Stimulated activated CD4-positive, alpha-beta T cell treated with anti-CD3 and anti-CD28 coated beads, TNF-alpha, amount 100 ng/mL, for 48 hours (primary cell): ENCODE measurements at regions not wholly inside any gene's neighbourhood (a gene's known extent, or its start where the extent isn't known, plus 50 kb on each side); places are given as distances from the start of the nearest gene placed in this dataset.

Experiments
- DNase-seq, 3 donors: peaks; one replicate each; pipeline ENCODE4 v3.0.0-alpha.2; 2020; ENCODE audit warnings: low read depth in 3 of 3

DNA sequence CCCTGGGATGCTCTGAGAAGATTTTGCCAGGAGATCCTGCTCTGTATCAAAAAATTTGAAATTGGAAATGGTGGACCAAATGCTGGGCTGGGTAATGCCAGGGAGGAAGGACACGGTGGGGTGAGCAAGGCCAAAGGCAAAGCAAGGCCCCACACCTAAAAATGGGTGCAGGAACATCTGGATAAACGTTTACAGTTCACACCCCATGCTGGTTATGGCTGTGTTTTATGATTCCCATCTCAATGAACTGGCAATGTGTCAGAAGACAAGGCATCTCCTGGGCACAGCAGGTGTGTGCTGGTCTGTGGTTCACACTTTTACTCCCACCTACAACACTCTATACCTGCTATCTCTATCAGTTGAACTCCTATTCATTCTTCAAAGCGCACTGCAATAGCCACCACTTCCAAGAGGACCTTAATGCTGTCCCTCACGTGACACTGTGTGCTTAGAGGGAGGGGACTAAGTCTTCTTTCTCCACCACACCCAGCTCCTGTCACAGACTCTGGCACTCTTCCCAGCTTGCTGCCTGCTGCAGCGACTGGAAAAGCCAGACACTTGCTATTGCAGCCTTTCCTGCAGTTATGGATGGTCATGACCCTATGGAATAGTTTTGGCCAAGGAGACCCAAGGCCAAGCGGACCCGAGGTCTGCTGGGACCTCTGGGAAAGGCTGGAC lies 277.5 kb downstream of the CTTN start:
- no peak for DNase-seq

DNA sequence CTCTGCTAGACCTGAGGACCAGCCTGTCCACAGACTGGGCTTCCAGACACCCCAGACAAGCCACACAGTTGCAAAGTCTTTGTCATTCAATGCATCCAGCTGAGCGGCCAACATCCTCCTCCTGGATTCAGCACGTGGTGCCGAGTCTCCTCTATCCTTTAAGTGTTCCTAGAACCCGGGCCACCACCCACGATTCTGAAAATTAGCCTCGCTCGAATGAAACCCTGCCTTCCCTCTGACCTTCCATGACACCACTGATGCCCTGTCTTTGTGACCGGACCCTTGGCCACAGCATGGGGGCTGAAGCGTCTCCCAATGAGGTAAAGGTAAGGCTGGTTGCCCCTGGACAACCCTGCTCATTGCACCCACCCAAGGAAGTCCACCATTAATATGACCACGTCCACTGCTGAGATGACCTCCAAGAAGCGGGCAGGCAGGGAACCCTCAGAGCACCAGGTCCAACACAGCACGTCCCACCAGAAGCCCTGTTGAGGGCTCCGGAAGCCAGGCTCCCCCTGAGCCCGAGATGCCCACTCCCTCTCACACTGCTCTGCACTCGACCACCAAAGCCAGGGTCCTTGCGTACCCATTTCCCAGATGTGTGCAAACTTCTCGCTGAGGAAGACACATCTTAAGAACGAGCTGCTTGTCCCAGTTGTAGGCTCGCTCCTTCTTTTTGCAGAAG lies 279.0 kb downstream of the CTTN start:
- DNase-seq = no peak

DNA sequence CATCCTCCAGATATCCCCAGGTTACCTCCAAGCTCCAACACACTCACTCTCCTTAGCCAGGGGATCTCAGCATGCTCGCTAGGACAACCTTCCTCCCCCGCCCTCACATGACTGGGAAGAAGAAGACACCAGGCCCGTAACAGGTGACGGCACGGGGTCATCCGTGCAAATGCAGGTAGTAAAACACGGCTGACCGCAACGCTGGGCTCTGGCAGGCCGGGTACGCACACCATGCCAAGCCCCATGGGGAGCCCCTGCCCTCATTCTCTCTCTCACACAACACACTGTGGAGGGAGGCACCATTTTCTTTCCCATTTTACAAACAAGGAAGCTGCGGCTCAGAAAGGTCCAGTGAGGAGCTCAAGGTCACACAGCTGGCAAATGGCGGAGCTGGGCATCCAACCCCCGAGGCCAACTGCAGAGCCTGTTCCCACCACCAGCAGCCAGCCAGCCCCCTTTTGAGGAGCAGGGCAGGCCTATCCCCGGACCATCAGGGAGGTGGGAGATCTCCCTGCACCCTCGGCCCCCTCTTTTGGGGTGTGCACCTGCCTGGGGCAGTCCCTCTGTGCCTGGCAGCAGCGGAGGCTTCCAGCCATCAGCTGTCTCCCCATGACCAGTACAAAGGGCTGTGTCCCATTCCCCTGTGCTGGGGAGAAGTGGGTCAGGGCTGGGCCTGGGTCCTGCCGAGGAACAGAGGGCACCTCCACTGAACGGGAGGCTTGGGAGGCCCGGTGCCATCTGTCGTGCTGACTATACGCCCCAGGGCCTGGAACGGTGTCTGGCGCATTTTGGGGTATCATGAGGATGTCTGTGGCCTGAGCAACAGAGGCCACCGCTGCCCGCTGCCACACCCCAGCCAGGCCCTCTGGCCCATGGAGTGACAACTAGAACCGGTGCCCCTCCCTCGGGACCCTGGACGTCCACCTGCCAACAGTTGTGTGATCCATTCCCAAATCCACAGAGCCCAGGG lies 280.9 kb downstream of the CTTN start:
- no peak for DNase-seq

DNA sequence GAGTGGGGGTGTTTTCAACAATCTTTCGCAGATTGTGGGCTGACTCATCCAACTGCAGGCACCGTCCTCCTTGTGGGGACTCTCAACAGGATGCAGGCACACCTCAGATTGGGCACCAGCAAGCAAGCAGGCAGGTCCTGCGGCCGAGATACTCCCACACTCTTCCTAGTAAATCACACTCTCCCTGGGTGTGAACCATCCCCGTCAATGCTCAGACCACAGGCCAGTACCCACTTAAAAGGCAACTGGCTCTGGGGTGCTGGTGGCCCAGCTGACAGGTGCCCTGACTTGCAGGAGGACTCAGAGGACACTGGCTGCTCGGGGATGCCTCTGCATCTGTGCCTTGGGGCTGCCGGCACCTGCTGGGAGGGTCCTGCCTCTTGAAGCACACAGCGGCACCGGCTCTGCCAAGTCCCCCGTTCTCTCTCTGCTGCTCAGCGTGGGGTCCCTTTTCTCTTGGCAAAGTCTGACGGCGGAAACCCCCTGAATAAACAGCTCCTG lies 282.5 kb downstream of the CTTN start:
- peak in 1 of 3 donors; percentile 12 for DNase-seq

DNA sequence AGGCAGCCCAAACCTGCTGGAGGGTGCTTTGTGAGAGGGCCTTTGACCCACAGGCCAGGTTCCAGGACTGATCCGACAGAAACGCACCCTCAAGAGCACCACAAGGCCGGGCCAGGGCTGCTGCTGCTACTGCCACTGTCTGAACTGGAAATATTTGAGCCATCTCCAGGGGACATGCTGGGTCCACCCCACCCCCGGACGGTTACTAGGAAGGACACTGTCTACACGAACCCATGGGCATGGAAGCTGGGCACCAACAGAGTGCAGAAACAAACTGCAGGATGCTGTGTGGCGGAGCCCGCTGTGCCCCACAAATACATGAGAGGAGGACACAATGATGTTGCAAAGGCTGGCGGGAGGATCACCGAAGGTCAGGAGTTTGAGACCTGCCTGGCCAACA lies 283.7 kb downstream of the CTTN start:
- no peak for DNase-seq

DNA sequence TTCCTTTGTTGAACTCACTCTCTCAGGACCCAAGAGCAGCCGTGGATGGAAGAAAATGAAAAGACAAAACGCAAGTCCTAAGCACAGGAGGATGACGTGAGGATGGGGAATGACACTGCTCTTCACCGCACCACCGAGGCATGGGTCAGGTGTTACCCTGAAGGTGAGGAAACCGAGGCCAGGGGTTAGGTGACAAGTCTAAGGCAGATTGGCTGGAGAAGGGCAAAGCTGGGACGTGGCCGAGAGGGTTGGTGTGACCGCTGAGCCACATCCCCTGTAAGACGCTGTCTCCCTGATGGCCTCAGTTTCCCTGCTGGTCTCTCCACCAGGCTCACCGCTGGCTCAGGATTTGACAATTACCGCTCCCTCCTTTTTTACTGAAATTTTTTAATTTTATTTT lies 284.4 kb downstream of the CTTN start:
- DNase-seq = no peak

DNA sequence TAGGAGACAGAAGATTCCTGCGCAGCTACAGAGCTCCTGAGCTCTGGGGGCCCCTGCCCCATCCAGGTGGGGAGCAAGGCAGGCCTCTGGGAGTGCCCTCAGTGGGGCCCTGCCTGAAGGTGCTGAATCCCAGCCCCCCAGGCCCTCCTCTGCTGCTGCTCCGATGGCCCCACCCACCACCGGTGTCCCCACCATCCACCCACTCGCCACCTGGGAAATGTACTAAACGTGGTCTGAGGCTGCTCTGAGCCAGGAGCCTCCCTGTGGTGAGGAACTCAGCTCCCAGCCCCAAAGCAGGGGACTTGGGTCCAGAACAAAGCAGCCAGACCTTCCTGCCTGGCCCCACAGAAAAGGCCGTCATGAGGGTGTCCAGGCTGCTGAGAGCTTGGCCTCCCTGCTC lies 289.4 kb downstream of the CTTN start:
- DNase-seq = no peak

DNA sequence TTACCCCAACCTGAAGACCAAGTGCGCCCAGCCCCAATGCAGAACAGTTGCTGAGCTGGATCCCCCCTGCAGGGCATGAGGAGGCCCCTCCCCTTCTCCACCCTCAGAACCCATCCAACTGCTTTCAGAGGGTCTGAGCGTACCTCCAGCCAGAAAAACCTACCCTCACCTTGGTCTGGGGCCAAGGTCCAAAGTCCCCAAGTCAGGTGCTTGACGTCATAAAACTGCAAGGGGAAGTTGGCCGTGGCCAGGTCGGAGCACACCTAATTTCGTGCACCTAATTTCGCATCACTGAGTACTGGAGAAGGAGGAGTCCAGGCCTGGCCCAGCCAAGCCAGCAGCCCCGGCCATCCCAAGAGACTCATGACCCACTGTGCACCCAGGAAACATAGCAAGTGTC lies 289.8 kb downstream of the CTTN start:
- DNase-seq = no peak

DNA sequence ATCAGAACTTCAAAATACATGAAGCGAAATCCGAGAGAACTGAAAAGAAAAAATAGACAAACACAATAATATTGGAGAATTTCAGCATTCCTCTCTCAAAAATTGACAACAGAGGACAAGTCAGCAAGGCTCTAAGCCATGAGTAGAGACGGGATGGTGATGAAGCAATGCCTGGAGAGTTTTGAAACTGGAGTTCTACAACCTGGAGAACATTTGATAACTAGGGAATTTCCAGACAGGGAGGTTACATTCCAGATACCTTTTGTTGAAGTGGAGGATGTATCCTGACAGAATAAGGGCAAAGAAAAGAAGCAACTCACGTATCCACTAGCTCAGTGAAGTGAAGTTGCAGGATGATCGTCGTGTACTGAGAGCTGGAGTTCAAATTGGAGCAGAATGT lies 291.4 kb downstream of the CTTN start:
- no peak for DNase-seq

DNA sequence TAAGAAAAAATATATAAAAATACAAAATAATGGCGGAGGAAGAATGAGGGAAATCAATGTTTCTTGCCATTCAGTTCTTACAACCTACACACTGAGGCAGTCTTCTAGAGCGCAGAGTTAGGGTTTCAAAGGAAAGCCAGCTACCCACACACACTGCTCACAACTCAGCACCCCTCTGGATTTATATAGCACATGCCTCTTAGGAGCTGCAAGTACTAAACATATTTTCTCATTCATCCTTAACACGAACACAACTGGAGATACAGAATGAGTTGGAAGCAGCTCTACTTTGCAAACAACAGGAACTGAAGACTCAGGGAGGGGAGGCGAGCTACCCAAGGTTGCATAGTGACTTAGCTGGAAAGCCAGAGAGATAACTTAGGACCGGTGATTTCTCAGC lies 293.8 kb downstream of the CTTN start:
- DNase-seq = no peak

DNA sequence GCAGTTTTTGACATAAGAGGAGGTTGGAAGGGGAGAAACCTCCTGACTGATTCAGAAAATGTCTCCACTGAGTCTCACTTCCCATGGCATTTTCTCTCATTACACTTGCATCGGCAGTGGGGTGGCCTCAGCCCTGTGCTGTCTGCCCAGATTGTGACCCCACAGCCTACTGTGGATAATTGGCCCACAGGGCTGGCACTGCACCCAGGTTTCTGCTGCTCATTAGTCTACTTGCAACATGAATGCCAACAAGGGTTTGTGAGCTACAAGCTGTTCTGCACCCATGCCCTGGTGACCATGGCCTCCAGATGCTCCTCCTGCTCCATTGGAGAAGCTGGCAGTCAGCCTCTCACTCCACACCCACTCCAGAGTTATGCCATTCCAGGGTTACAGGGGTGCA lies 296.0 kb downstream of the CTTN start:
- no peak for DNase-seq

DNA sequence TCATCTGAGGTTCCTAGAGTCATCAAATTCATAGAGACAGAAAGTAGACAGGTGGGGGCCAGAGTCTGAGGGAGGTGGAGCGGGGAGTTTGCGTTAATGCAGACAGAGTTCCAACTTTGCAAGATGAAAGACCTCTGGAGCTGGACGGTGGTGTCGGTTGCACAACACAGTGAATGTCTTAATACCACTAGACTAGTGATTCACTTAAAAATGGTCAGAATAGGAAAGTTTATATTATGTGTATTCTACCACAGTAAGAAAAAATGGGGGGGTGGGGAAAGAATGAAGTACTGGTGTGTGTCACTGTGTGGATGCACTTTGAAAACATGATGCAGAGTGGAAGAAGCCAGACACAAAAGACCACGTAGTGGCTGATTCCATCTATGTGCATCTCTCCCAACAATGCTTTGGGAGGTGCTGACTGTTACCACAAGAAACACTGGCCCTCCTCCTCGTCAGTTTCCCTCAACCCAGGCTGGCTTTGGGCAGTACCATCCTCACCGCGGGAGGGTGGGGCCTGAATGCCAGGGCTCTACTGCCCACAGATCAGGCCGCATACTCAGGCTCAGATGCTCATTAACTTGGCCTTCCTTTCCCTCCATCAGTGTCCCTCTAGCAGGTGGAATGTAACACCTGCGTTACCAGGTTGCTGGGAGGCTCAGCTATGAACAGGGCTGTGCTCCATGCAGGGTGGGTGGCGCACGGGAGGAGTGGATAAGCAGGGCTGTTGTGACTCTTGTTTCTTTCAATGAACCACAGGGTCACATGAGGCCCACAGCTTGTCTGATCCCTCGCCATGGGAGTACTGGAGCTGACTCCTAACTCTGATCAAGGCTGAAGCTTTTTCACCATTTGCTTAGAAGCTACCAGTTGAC lies 297.0 kb downstream of the CTTN start:
- DNase-seq = no peak

DNA sequence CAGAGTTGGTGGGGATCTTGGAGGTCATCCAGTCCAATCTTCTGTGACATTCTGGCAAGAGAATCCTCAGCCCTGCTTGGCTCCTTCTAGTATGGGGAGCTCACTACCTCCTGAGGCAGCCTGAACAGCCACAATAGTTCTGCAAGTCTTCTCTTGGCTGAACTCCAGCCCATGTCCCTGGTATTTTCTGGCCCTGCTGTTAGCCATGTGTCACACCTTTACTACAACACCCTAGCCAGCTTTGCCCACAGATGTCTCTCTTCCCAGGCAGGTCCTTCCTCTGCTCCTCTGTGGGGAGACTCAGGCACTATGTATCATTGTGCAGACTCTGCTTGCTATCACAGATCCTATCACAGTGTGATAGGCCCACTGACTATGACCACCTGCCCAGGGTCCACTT lies 297.7 kb downstream of the CTTN start:
- DNase-seq = no peak

DNA sequence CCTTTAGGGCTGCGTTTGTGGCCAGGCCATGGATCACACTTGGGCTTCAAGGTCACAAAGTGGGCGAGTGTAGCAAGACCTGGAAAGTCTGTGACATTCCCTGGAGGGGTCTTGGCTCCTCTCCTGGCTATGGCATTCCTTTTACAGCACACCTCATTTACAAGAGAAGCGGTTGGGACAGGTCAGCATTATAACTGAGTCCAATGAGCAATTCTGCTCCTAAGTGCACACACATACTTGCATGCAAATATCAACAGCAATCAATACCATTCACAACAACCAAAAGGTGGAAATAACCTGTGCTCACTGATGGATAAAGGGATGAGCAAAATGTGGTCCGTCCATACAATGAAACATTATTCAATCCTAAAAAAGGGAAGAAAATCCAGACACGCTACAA lies 298.2 kb downstream of the CTTN start:
- DNase-seq = no peak

DNA sequence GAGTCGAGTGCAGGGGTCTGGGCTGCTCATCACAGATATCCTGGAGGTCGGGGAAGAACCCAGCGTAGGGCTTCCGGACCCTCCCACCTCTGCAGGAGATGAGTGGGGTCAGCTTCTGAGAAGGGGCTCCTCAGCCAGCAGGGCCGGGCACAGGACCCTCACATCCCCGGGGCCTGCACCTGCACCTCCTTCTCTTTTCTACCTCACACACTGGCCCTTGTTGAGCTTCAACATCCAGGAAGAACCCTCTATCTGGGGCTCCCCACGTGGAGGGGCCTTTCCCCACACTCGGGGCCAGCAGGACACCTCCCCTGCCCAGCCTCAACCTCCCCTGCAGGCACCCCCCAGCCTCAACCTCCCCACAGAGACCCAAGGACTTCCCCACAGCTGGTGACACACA lies 299.4 kb downstream of the CTTN start:
- DNase-seq = no peak

DNA sequence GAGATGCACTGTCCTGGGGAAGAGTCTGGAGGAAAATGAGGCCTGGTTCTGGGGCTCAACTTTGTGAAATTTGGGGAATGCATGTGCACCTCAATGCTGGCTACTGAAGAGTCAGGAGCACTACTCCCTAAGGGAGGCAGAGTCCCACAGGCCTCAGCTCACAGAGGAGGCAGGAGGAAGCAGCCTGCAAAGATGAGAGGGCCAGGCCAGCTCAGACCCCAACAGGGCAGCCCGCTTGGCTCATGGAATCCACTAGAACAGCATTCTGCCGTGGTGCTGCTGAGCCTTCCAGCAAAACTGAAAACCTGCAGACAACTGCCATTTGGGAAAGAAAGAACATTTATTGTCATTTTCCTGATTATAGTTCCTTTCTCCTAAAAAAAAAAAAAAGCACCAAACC lies 300.5 kb downstream of the CTTN start:
- no peak for DNase-seq

DNA sequence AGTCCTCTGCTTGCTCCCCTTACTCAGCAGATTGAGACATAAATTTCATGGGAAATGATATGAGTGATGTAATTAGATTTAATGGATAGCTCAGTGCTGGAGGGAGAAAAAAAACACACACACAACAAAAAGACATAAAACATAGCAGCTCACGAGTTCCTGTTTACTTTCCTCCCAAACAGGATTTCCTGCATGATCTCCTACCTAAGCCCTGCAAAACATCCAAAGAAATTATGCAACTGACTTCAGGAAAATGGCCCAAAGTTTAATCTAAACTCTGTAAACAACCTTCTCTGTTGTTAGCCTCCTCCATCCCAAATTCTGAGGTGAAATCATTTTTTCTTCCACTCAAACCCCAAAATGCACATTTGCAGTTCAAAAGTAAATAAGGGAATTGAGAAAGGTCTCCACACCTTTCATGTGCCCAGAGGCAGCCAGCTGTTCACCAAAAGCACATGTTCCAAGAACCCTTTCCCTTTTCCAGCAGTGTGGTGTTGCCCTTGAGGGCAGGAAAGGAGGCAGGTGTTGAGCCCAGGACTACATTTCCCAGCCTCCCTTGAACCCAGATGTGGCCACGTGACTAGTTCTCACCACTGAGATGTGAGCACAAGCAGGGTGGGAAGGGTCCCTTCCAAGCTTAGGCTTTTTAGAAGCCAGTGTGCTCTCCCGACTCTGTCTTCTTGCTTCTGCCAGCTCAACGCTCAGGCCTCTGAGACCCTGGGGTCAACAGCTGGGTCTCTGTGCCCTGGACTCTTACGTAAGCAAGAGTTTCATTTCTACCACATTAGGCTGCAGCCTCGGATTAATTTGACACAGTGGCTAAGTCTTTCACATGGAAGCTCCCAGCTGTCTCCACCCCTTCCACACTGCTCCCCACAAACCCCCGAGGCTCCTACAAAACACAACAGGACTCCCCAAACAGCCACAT lies 301.2 kb downstream of the CTTN start:
- no peak for DNase-seq

DNA sequence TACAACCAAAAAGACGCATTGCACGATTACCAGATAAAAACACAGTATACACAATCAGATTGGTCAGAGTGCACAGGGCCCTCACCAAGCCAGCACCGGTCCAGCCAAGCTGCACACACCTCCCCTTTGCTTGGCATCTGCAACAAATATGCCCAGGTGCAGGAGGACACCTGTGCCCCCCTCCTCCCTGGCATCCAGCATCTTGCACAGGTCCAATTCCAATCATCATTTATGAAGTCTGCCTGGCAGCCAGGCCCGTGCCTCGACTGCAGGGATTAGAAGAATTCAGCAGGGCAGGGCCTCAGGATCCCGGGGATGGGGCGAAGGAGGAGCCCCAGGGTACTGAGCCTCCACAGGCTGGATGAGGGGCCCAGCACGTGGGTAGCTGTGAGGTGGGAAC lies 302.1 kb downstream of the CTTN start:
- DNase-seq = no peak

DNA sequence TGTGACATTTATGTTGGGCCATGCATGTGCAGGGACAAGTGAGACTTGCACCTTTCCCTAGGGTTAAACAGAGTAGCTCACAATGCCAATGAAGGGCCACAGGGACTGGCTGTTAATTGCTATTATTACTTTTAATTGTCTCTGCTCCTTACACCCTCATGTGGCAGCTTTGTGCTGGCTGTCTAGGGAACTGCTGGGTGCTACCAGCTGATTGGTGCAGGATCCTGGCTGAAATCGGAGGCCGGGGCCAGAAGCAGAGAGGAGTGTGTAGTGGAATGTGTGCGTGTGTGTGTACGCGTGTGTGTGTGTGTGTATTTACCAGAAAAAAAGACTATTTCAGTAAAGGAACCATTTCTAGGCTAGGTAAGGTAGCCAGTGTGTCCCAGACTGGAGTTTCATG lies 302.5 kb downstream of the CTTN start:
- no peak for DNase-seq

DNA sequence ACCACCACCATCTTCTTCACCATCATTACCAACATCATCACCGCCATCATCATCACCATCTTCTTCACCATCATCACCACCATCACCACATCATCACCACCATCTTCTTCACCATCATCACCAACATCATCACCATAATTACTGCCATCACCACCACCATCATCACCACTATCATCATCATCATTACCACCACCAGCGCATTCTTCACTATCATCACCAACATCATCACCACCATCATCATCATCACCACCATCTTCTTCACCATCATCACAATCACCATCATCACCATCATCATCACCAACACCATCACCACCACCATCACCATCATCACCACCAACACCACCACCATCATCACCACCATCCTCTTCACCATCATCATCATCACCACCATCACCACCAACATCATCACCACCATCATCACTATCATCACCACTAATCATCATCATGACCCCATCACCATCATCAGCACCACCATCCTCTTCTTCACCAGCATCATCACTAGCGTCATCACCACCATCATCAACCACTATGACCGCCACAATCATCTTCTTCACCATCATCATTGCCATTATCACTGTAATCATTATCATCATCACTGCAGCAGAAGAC lies 303.8 kb downstream of the CTTN start:
- no peak for DNase-seq
